K562 (cell line): ENCODE measurements at regions not wholly inside any gene's neighbourhood (a gene's known extent, or its start where the extent isn't known, plus 50 kb on each side); places are given as distances from the start of the nearest gene placed in this dataset.

ENCODE experiments used
- ATAC-seq: fragments of 200-7000 bp; cut with Tn5 transposase; 3 replicates; pipeline ENCODE4 v1.9.1; 2020; ENCODE audit warnings: moderate library complexity
- BruUV-seq: library from RNA; stranded (reverse); fragments of 400-500 nt; replicated peaks from 2 replicates; lab custom pipeline; 2021; lab: Mats Ljungman, UMichigan
- CTCF ChIA-PET: fragments of 300-600 bp; formaldehyde crosslinking; extraction: SDS; loops from one replicate; lab custom pipeline; 2021; ENCODE audit warnings: low intra/inter-chr PET ratio; lab: Yijun Ruan, JAX
- POLR2A ChIA-PET: fragments of 300-600, 350-650 bp; sonication (Branson Sonifier 250); formaldehyde crosslinking; extraction: SDS; loops from one replicate; lab custom pipeline; 2021; ENCODE audit warnings: antibody characterized with exemption, inconsistent platforms; lab: Yijun Ruan, JAX
- DNase-seq, 4 experiments: peaks; one replicate each; pipeline versions ENCODE4 v3.0.0 to v3.0.0-alpha.2; 2011 to 2018; ENCODE audit warnings: low spot score in 3 of 4, mixed read lengths in 3 of 4; ENCODE audit errors: extremely low read depth in 1 of 4
- FAIRE-seq: peaks from 2 replicates; lab custom pipeline; 2011; peaks lifted over from hg19 to GRCh38; lab: Jason Lieb, UNC
- H2AFZ ChIP-seq: 2 replicates; pipeline ENCODE4 v1.6.0; 2011; ENCODE audit warnings: low read depth, low read length, control low read depth, inconsistent platforms
- H3K27ac ChIP-seq: fragments of 200-600 bp; 3 replicates; pipeline ENCODE4 v1.8.0; 2011; ENCODE audit warnings: low read depth, mild to moderate bottlenecking, control low read depth, inconsistent platforms, low read length, moderate library complexity, mixed read lengths; ENCODE audit errors: extremely low read depth
- H3K27me3 ChIP-seq, 2 experiments: fragments of 300-600 bp in 1 of 2; 2 replicates in 1 of 2; 3 replicates in 1 of 2; pipeline versions ENCODE4 v1.6.0 to v1.8.0; 2011; ENCODE audit warnings: inconsistent platforms in 2 of 2, low read length in 2 of 2, mild to moderate bottlenecking in 1 of 2, mixed read lengths in 1 of 2, moderate library complexity in 1 of 2; ENCODE audit not compliant: control insufficient read depth in 2 of 2, insufficient read depth in 2 of 2
- H3K36me3 ChIP-seq: fragments of 300-600 bp; 3 replicates; pipeline ENCODE4 v1.8.0; 2011; ENCODE audit warnings: mild to moderate bottlenecking, low read length, inconsistent platforms; ENCODE audit not compliant: control insufficient read depth, insufficient read depth
- H3K4me1 ChIP-seq, 2 experiments: fragments of 200-600 bp in 1 of 2; replicated peaks in 1 of 2; 2 replicates in 1 of 2; 3 replicates in 1 of 2; pipeline versions ENCODE4 v1.5.1 to v1.8.0; 2011; ENCODE audit warnings: inconsistent platforms in 2 of 2, low read length in 2 of 2, mild to moderate bottlenecking in 1 of 2, mixed read lengths in 1 of 2, moderate library complexity in 1 of 2; ENCODE audit not compliant: control insufficient read depth in 2 of 2, insufficient read depth in 2 of 2
- H3K4me2 ChIP-seq: 2 replicates; pipeline ENCODE4 v1.6.1; 2011; ENCODE audit warnings: low read length, control low read depth, inconsistent platforms, mixed read lengths; ENCODE audit not compliant: insufficient read depth
- H3K4me3 ChIP-seq: fragments of 200-600 bp; sonication (generic), shearing (Covaris generic); 2 replicates; pipeline ENCODE4 v1.5.1; 2016; ENCODE audit warnings: control low read depth, inconsistent platforms
- H3K79me2 ChIP-seq: fragments of 200-600 bp; 3 replicates; pipeline ENCODE4 v1.8.0; 2011; ENCODE audit warnings: low read length, inconsistent platforms; ENCODE audit not compliant: control insufficient read depth, insufficient read depth
- H3K9ac ChIP-seq, 2 experiments: 2 replicates each; pipeline versions ENCODE4 v1.6.0 to v1.6.1; 2011; ENCODE audit warnings: low read depth in 2 of 2, low read length in 2 of 2, control low read depth in 1 of 2, inconsistent platforms in 1 of 2, mild to moderate bottlenecking in 1 of 2, mixed read lengths in 1 of 2; ENCODE audit not compliant: insufficient read depth in 1 of 2
- H3K9me1 ChIP-seq: one replicate; pipeline ENCODE4 v1.6.0; 2011; ENCODE audit warnings: inconsistent platforms, mild to moderate bottlenecking, low read length, moderate library complexity; ENCODE audit not compliant: control insufficient read depth, insufficient read depth
- H3K9me3 ChIP-seq: replicated peaks from 2 replicates; pipeline ENCODE4 v1.5.1; 2011; ENCODE audit warnings: low read depth, low read length, inconsistent platforms; ENCODE audit not compliant: control insufficient read depth, insufficient read depth
- H4K20me1 ChIP-seq: replicated peaks from 2 replicates; pipeline ENCODE4 v1.6.1; 2011; ENCODE audit warnings: low read length, inconsistent platforms, mixed read lengths; ENCODE audit not compliant: control insufficient read depth, insufficient read depth
- ADNP ChIP-seq: fragments of 200-800 bp; sonication (Bioruptor generic); IDR thresholded peaks from 2 replicates; pipeline ENCODE4 v1.6.1; 2016; ENCODE audit warnings: missing genetic modification characterization, missing compliant biosample characterization
- BRCA1 ChIP-seq, 2 experiments: fragments of 450-650 bp in 1 of 2; sonication (generic) in 1 of 2; formaldehyde crosslinking in 1 of 2; IDR thresholded peaks; 2 replicates each; pipeline versions ENCODE4 v1.5.0 to v1.6.1; 2017 to 2020; ENCODE audit warnings: mild to moderate bottlenecking in 1 of 2, missing genetic modification reagents in 1 of 2
- CHAMP1 ChIP-seq: fragments of 450-650 bp; IDR thresholded peaks from 2 replicates; pipeline ENCODE4 v1.6.1; 2016; ENCODE audit warnings: mild to moderate bottlenecking
- COPS2 ChIP-seq: fragments of 450-650 bp; conservative IDR thresholded peaks from 2 replicates; pipeline ENCODE4 v1.6.1; 2016; ENCODE audit warnings: mild to moderate bottlenecking, moderate library complexity
- FUS ChIP-seq: fragments of 200-400 bp; formaldehyde crosslinking; optimal IDR thresholded peaks from 2 replicates; pipeline ENCODE3; 2017; ENCODE audit warnings: low read depth, low read length
- JUN ChIP-seq, 2 experiments: sonication (generic) in 1 of 2; formaldehyde crosslinking in 1 of 2; IDR thresholded peaks; 2 replicates each; pipeline versions ENCODE4 v1.6.1 to v1.8.0; 2012 to 2022; ENCODE audit warnings: borderline replicate concordance in 2 of 2, mild to moderate bottlenecking in 2 of 2, improper control_type of control experiment in 1 of 2, low read depth in 1 of 2, low read length in 1 of 2, missing genetic modification reagents in 1 of 2
- KLF10 ChIP-seq: fragments of 250-450 bp; sonication (Bioruptor Pico); IDR thresholded peaks from 2 replicates; pipeline ENCODE4 v1.6.1; 2021; ENCODE audit warnings: matching md5 sums
- MEF2D ChIP-seq: conservative IDR thresholded peaks from 2 replicates; pipeline ENCODE4 v1.6.1; 2016; ENCODE audit warnings: low read depth, missing genetic modification characterization, missing compliant biosample characterization
- POLR2A ChIP-seq: fragments of 450-650 bp; conservative IDR thresholded peaks from 2 replicates; pipeline ENCODE4 v1.6.1; 2016
- RNF219 ChIP-seq: fragments of 250-450 bp; sonication (Bioruptor Pico); IDR thresholded peaks from 2 replicates; pipeline ENCODE4 v1.5.0; 2022; ENCODE audit warnings: mild to moderate bottlenecking
- SRSF1 ChIP-seq: fragments of 200-400 bp; formaldehyde crosslinking; IDR thresholded peaks from 2 replicates; pipeline ENCODE4 v1.6.1; 2017; ENCODE audit warnings: mild to moderate bottlenecking, low read depth, low read length, moderate library complexity
- TFAM ChIP-seq: fragments of 250-450 bp; sonication (Bioruptor Pico); conservative IDR thresholded peaks from 2 replicates; pipeline ENCODE4 v1.5.0; 2021; ENCODE audit warnings: mild to moderate bottlenecking, moderate library complexity
- TGIF2 ChIP-seq: sonication (generic); formaldehyde crosslinking; IDR thresholded peaks from 2 replicates; pipeline ENCODE4 v1.8.1; 2022; ENCODE audit warnings: mild to moderate bottlenecking, missing genetic modification reagents, moderate library complexity
- WHSC1 ChIP-seq: IDR thresholded peaks from one replicate; pipeline ENCODE4 v1.6.1; 2012; ENCODE audit warnings: low read length, control low read depth, inconsistent platforms
- ZBTB34 ChIP-seq: fragments of 250-450 bp; sonication (Bioruptor Pico); IDR thresholded peaks from 2 replicates; pipeline ENCODE4 v1.8.0; 2021; ENCODE audit warnings: mild to moderate bottlenecking, moderate library complexity
- ZFP30 ChIP-seq: fragments of 250-450 bp; sonication (Bioruptor Pico); IDR thresholded peaks from 2 replicates; pipeline ENCODE4 v1.8.0; 2022; ENCODE audit warnings: moderate library complexity, mild to moderate bottlenecking, inconsistent platforms, borderline replicate concordance
- ZNF324 ChIP-seq: fragments of 250-450 bp; sonication (Bioruptor Pico); IDR thresholded peaks from 2 replicates; pipeline ENCODE4 v1.4.0; 2020; ENCODE audit warnings: mild to moderate bottlenecking
- WGBS: fragments of 100-300 bp; shearing (Covaris generic); methylation state at CpG from one replicate; pipeline ENCODE4 v1.1.6; 2016; ENCODE audit warnings: low coverage, mixed read lengths; ENCODE audit not compliant: insufficient coverage; ENCODE audit errors: missing lambda C conversion rate; 5-methylcytosine and 5-hydroxymethylcytosine counted together
- in situ Hi-C: fragments of 300-500 bp; cut with MboI; formaldehyde crosslinking; loops from 4 replicates; pipeline ENCODE4 v1.15.0; 2018; ENCODE audit warnings: inconsistent platforms, mixed read lengths
- intact Hi-C: fragments of 100-400 bp; cut with micrococcal nuclease; formaldehyde crosslinking; loops from 2 replicates; pipeline ENCODE4 v1.14.2; 2022

- H3K4me1 ChIP-seq: no peaks in the 10 kb centered on the region
- H3K79me2 ChIP-seq: no peaks in the 10 kb centered on the region
- no peak overlapping the region for H3K4me2 ChIP-seq
- in situ Hi-C loops (no loop called here), intact Hi-C loops (no loop called here)
- H2AFZ ChIP-seq: no peak overlapping the region
- H3K9me3 ChIP-seq: no peaks in the 10 kb centered on the region
- WGBS: 11% methylated on average over 1 of the region's 1 CpG
- CTCF ChIA-PET: no interaction called here
- no peaks in the 10 kb centered on the region for H3K9me1 ChIP-seq
- FAIRE-seq (no peak), ATAC-seq (no peak), DNase-seq (no peak)
- H3K36me3 ChIP-seq: no peaks in the 10 kb centered on the region
- TF ChIP-seq RNF219 (CRISPR knock-in tag) (no peak), ADNP (tag) (no peak), COPS2 (no peak), ZBTB34 (no peak), MEF2D (tag) (no peak), ZFP30 (CRISPR knock-in tag) (no peak), SRSF1 (no peak), TFAM (CRISPR knock-in tag) (no peak), BRCA1 (IDR thresholded peaks at IDR 0.05) (no peak), BRCA1 (CRISPR knock-in tag; IDR thresholded peaks at IDR 0.05) (no peak), FUS (no peak), WHSC1 (no peak), JUN (IDR thresholded peaks at IDR 0.05; ENCODE audit: borderline replicate concordance, low read depth, low read length) (no peak), JUN (CRISPR knock-in tag; IDR thresholded peaks at IDR 0.05; ENCODE audit: borderline replicate concordance) (no peak), POLR2A (no peak), ZNF324 (CRISPR knock-in tag) (no peak), TGIF2 (CRISPR knock-in tag) (no peak), CHAMP1 (no peak), KLF10 (CRISPR knock-in tag) (no peak)
- H4K20me1 ChIP-seq: no peaks in the 10 kb centered on the region
- H3K4me3 ChIP-seq: no peak overlapping the region
- BruUV-seq: no TSS peak
- H3K27me3 ChIP-seq: no peaks in the 10 kb centered on the region
- H3K9ac ChIP-seq: no peak overlapping the region
- no peak overlapping the region for H3K27ac ChIP-seq
- POLR2A ChIA-PET: no interaction called here
These were observed 83.4 kb upstream of the BMP5 start for GRCh38 chr6:55958790-55959189.
